ENCODE measurements at regions not wholly inside any gene's neighbourhood (a gene's known extent, or its start where the extent isn't known, plus 50 kb on each side); places are given as distances from the start of the nearest gene placed in this dataset.

- no peak for DNase-seq (ENCODE audit: extremely low spot score)
- TF ChIP-seq CTCF (IDR thresholded peaks at IDR 0.05; ENCODE audit: control extremely low read depth, extremely low read depth, low read depth, missing control alignments): no peak
- POLR2A ChIA-PET: no interaction called here
- CTCF ChIA-PET: no interaction called here
Measured at GRCh38 chr6:147905711-147906110, 397.2 kb downstream of the SAMD5 start.

- TF ChIP-seq CTCF (IDR thresholded peaks at IDR 0.05; ENCODE audit: control extremely low read depth, extremely low read depth, low read depth, missing control alignments): no peak
- DNase-seq (ENCODE audit: extremely low spot score): no peak
- ChIA-PET POLR2A (no interaction called here), CTCF (no interaction called here)
Measured at GRCh38 chr6:147906361-147906760, 397.9 kb downstream of the SAMD5 start.

GRCh38 chr6:147909640-147910039 is 401.1 kb downstream of the SAMD5 start:
- no peak for DNase-seq (ENCODE audit: extremely low spot score)
- ChIA-PET POLR2A (no interaction called here), CTCF (interaction anchor here (0.9 kb wide), 1 partner anchor 10 kb away, joined by 3 read pairs; no protein-coding TSS in a partner anchor)
- no peak for TF ChIP-seq CTCF (IDR thresholded peaks at IDR 0.05; ENCODE audit: control extremely low read depth, extremely low read depth, low read depth, missing control alignments)

- CTCF ChIA-PET: no interaction called here
- no peak for DNase-seq (ENCODE audit: extremely low spot score)
- no peak for TF ChIP-seq CTCF (IDR thresholded peaks at IDR 0.05; ENCODE audit: control extremely low read depth, extremely low read depth, low read depth, missing control alignments)
- POLR2A ChIA-PET: no interaction called here
Measured at GRCh38 chr6:147910281-147910680, 401.8 kb downstream of the SAMD5 start.

- no peak for TF ChIP-seq CTCF (IDR thresholded peaks at IDR 0.05; ENCODE audit: control extremely low read depth, extremely low read depth, low read depth, missing control alignments)
- ChIA-PET POLR2A (no interaction called here), CTCF (no interaction called here)
- DNase-seq (ENCODE audit: extremely low spot score): no peak
Measured at GRCh38 chr6:147911057-147911456, 402.6 kb downstream of the SAMD5 start.

- POLR2A ChIA-PET: no interaction called here
- DNase-seq (ENCODE audit: extremely low spot score): no peak
- TF ChIP-seq CTCF (IDR thresholded peaks at IDR 0.05; ENCODE audit: control extremely low read depth, extremely low read depth, low read depth, missing control alignments): no peak
- CTCF ChIA-PET: interaction anchor here (0.7 kb wide), 1 partner anchor 21 kb away, joined by 3 read pairs; no protein-coding TSS in a partner anchor
Measured at GRCh38 chr6:147911686-147912085, 403.2 kb downstream of the SAMD5 start.

GRCh38 chr6:147922799-147923198 is 414.3 kb downstream of the SAMD5 start:
- ChIA-PET CTCF (no interaction called here), POLR2A (no interaction called here)
- no peak for DNase-seq (ENCODE audit: extremely low spot score)
- TF ChIP-seq CTCF (IDR thresholded peaks at IDR 0.05; ENCODE audit: control extremely low read depth, extremely low read depth, low read depth, missing control alignments): no peak

Data from GM10248 (cell line).